ENCODE measurements at regions not wholly inside any gene's neighbourhood (a gene's known extent, or its start where the extent isn't known, plus 50 kb on each side); places are given as distances from the start of the nearest gene placed in this dataset.

- no peak for DNase-seq
Observed at GRCh38 chr22:48551061-48551460, 1276.6 kb downstream of the BRD1 start.

GRCh38 chr22:48548391-48548790, 1279.3 kb downstream of the BRD1 start:
- DNase-seq = no peak

GRCh38 chr22:48547971-48548370, 1279.7 kb downstream of the BRD1 start:
- no peak for DNase-seq

GRCh38 chr22:48546653-48547424, 1280.8 kb downstream of the BRD1 start:
- no peak for DNase-seq

- DNase-seq = no peak
Observed at GRCh38 chr22:48545987-48546386, 1281.7 kb downstream of the BRD1 start.

- DNase-seq = no peak
Observed at GRCh38 chr22:48541401-48542098, 1286.1 kb downstream of the BRD1 start.

- DNase-seq = no peak
Observed at GRCh38 chr22:48539261-48539660, 1288.4 kb downstream of the BRD1 start.

- DNase-seq = no peak
Observed at GRCh38 chr22:48538291-48538820, 1289.3 kb downstream of the BRD1 start.

- DNase-seq = no peak
Observed at GRCh38 chr22:48537343-48537680, 1290.4 kb downstream of the BRD1 start.

GRCh38 chr22:48536541-48537342, 1290.9 kb downstream of the BRD1 start:
- no peak for DNase-seq

- no peak for DNase-seq
Observed at GRCh38 chr22:48535868-48536540, 1291.7 kb downstream of the BRD1 start.

- DNase-seq = no peak
Observed at GRCh38 chr22:48534395-48534958, 1293.2 kb downstream of the BRD1 start.

GRCh38 chr22:48532986-48533385, 1294.7 kb downstream of the BRD1 start:
- no peak for DNase-seq

- DNase-seq = no peak
Observed at GRCh38 chr22:48531761-48532435, 1295.8 kb downstream of the BRD1 start.

GRCh38 chr22:48531108-48531507, 1296.6 kb downstream of the BRD1 start:
- no peak for DNase-seq

GRCh38 chr22:48530666-48531065, 1297.0 kb downstream of the BRD1 start:
- no peak for DNase-seq

- peak; percentile 69 for DNase-seq
Observed at GRCh38 chr22:48528221-48528915, 1299.3 kb downstream of the BRD1 start.

GRCh38 chr22:48523761-48524160, 1303.9 kb downstream of the BRD1 start:
- no peak for DNase-seq

GRCh38 chr22:48523091-48523490, 1304.6 kb downstream of the BRD1 start:
- no peak for DNase-seq

GRCh38 chr22:48522271-48522670, 1305.4 kb downstream of the BRD1 start:
- no peak for DNase-seq

GRCh38 chr22:48520884-48521588, 1306.6 kb downstream of the BRD1 start:
- DNase-seq = no peak

Data from NCI-H345 (cell line).